Endothelial cell of umbilical vein (primary cell): ENCODE measurements at regions not wholly inside any gene's neighbourhood (a gene's known extent, or its start where the extent isn't known, plus 50 kb on each side); places are given as distances from the start of the nearest gene placed in this dataset.

Experiments used
- BruUV-seq: library from RNA; stranded (reverse); fragments of 400-500 nt; replicated peaks from 2 replicates; lab custom pipeline; 2021; lab: Mats Ljungman, UMichigan
- CTCF ChIA-PET: fragments of 300-600, 350-600 bp; sonication (Branson Sonifier 250); formaldehyde crosslinking; loops from one replicate; lab custom pipeline; 2021; ENCODE audit warnings: antibody characterized with exemption, inconsistent platforms; lab: Charles Lee
- POLR2A ChIA-PET: fragments of 300-600, 350-600 bp; sonication (Branson Sonifier 250); formaldehyde crosslinking; loops from one replicate; lab custom pipeline; 2021; ENCODE audit warnings: antibody characterized with exemption, inconsistent platforms; lab: Charles Lee
- DNase-seq: peaks from one replicate; pipeline ENCODE4 v3.0.0-alpha.2; 2011; ENCODE audit warnings: low read depth, low spot score
- FAIRE-seq: peaks from 2 replicates; lab custom pipeline; 2011; peaks lifted over from hg19 to GRCh38; lab: Jason Lieb, UNC
- H2AFZ ChIP-seq: 2 replicates; pipeline ENCODE4 v1.6.0; 2012; ENCODE audit warnings: low read depth, low read length, control low read depth, inconsistent platforms
- H3K27ac ChIP-seq: 2 replicates; pipeline ENCODE4 v1.5.1; 2011; ENCODE audit warnings: low read depth, mild to moderate bottlenecking, control low read depth, low read length, moderate library complexity; ENCODE audit not compliant: insufficient read depth
- H3K27me3 ChIP-seq, 2 experiments: 2 replicates each; pipeline versions ENCODE4 v1.6.0 to v1.6.1; 2011; ENCODE audit warnings: low read length in 2 of 2, mixed read lengths in 1 of 2; ENCODE audit not compliant: control insufficient read depth in 2 of 2, insufficient read depth in 2 of 2
- H3K36me3 ChIP-seq, 2 experiments: 2 replicates in 1 of 2; 3 replicates in 1 of 2; pipeline ENCODE4 v1.5.1; 2011; ENCODE audit warnings: low read length in 2 of 2, mild to moderate bottlenecking in 1 of 2, moderate library complexity in 1 of 2; ENCODE audit not compliant: control insufficient read depth in 2 of 2, insufficient read depth in 2 of 2; ENCODE audit errors: extremely low read depth in 1 of 2
- H3K4me1 ChIP-seq: 3 replicates; pipeline ENCODE4 v1.5.1; 2011; ENCODE audit warnings: mild to moderate bottlenecking, low read length; ENCODE audit not compliant: control insufficient read depth, insufficient read depth; ENCODE audit errors: extremely low read depth
- H3K4me2 ChIP-seq: 2 replicates; pipeline ENCODE4 v1.6.1; 2011; ENCODE audit warnings: low read length, control low read depth, mixed read lengths; ENCODE audit not compliant: insufficient read depth
- H3K4me3 ChIP-seq, 3 experiments: fragments of 200-600 bp in 1 of 3; sonication (generic), shearing (Covaris generic) in 1 of 3; replicated peaks in 1 of 3; 2 replicates each; pipeline ENCODE4 v1.5.1; 2011 to 2016; ENCODE audit warnings: control low read depth in 3 of 3, low read length in 3 of 3, mild to moderate bottlenecking in 2 of 3, inconsistent platforms in 1 of 3, low read depth in 1 of 3, moderate library complexity in 1 of 3; ENCODE audit not compliant: insufficient read depth in 1 of 3
- H3K79me2 ChIP-seq: 2 replicates; pipeline ENCODE4 v1.6.0; 2012; ENCODE audit warnings: low read length, inconsistent platforms; ENCODE audit not compliant: control insufficient read depth, insufficient read depth
- H3K9ac ChIP-seq: replicated peaks from 2 replicates; pipeline ENCODE3; 2011; ENCODE audit warnings: low read length, control low read depth; ENCODE audit not compliant: insufficient read depth; ENCODE audit errors: extremely low read depth
- H3K9me1 ChIP-seq: replicated peaks from 3 replicates; pipeline ENCODE4 v1.6.0; 2011; ENCODE audit warnings: mild to moderate bottlenecking, low read length; ENCODE audit not compliant: control insufficient read depth, insufficient read depth; ENCODE audit errors: extremely low read depth
- H3K9me3 ChIP-seq: replicated peaks from 2 replicates; pipeline ENCODE4 v1.5.1; 2012; ENCODE audit warnings: low read length, inconsistent platforms; ENCODE audit not compliant: control insufficient read depth, insufficient read depth
- H4K20me1 ChIP-seq: replicated peaks from 2 replicates; pipeline ENCODE3; 2011; ENCODE audit warnings: mild to moderate bottlenecking, low read length; ENCODE audit not compliant: control insufficient read depth, insufficient read depth; ENCODE audit errors: extremely low read depth
- CTCF ChIP-seq, 2 donors: IDR thresholded peaks; 1 replicate in 1 of 2; 2 replicates in 1 of 2; pipeline ENCODE4 v1.5.1; 2011; ENCODE audit warnings: low read length in 2 of 2, mild to moderate bottlenecking in 2 of 2, moderate library complexity in 2 of 2, control low read depth in 1 of 2, inconsistent platforms in 1 of 2, low read depth in 1 of 2; ENCODE audit not compliant: insufficient read depth in 1 of 2; ENCODE audit errors: extremely low read depth in 1 of 2
- EZH2 ChIP-seq: IDR thresholded peaks from 2 replicates; pipeline ENCODE4 v1.6.1; 2012; ENCODE audit warnings: borderline replicate concordance, low read depth, mild to moderate bottlenecking, moderate library complexity, low read length, inconsistent platforms; ENCODE audit not compliant: severe bottlenecking
- FOS ChIP-seq: IDR thresholded peaks from 2 replicates; pipeline ENCODE4 v1.6.1; 2011; ENCODE audit warnings: mild to moderate bottlenecking, low read length, moderate library complexity, borderline replicate concordance; ENCODE audit not compliant: insufficient read depth
- GATA2 ChIP-seq: IDR thresholded peaks from 2 replicates; pipeline ENCODE4 v1.7.0; 2011; ENCODE audit warnings: low read depth, mild to moderate bottlenecking, moderate library complexity, mixed read lengths, low read length; ENCODE audit not compliant: insufficient read length, insufficient read depth
- JUN ChIP-seq: IDR thresholded peaks from 2 replicates; pipeline ENCODE4 v1.6.1; 2011; ENCODE audit warnings: borderline replicate concordance, low read depth; ENCODE audit not compliant: insufficient read length, insufficient read depth
- MAX ChIP-seq: IDR thresholded peaks from 2 replicates; pipeline ENCODE4 v1.6.1; 2011; ENCODE audit not compliant: insufficient read depth, insufficient read length
- MYC ChIP-seq: IDR thresholded peaks from one replicate; pipeline ENCODE4 v1.6.1; 2011; ENCODE audit warnings: mild to moderate bottlenecking, low read depth, low read length
- POLR2A ChIP-seq: IDR thresholded peaks from 2 replicates; pipeline ENCODE4 v1.6.1; 2012; ENCODE audit warnings: low read depth, mild to moderate bottlenecking, control low read depth, low read length
- POLR2AphosphoS5 ChIP-seq: IDR thresholded peaks from 2 replicates; pipeline ENCODE4 v1.6.1; 2012; ENCODE audit warnings: low read depth, mild to moderate bottlenecking, control low read depth, low read length, moderate library complexity; ENCODE audit not compliant: insufficient read depth
- dilution Hi-C: fragments of 300-500 bp; cut with MboI; formaldehyde crosslinking; loops from one replicate; pipeline ENCODE4 v1.15.0; 2019; ENCODE audit warnings: low sequenced_read_pairs; ENCODE audit not compliant: extremely low pct_ligation_motif_present
- intact Hi-C: fragments of 100-400 bp; cut with micrococcal nuclease; formaldehyde crosslinking; loops from one replicate; pipeline ENCODE4 v1.10.0; 2022

- Histone ChIP-seq H3K9me3 (no peaks in the 10 kb centered on the region), H3K4me2 (no peak overlapping the region), H3K27me3 (no peaks in the 10 kb centered on the region), H3K4me3 (no peak overlapping the region), H3K9ac (no peak overlapping the region), H3K79me2 (no peaks in the 10 kb centered on the region), H2AFZ (no peak overlapping the region), H3K36me3 (no peaks in the 10 kb centered on the region), H4K20me1 (no peaks in the 10 kb centered on the region), H3K9me1 (no peaks in the 10 kb centered on the region), H3K4me1 (no peaks in the 10 kb centered on the region), H3K27ac (no peak overlapping the region)
- ChIA-PET CTCF (interaction anchor here (0.9 to 1.5 kb wide), 2 partner anchors 8 to 23 kb away, joined by 3 read pairs; no protein-coding TSS in a partner anchor), POLR2A (no interaction called here)
- TF ChIP-seq FOS (no peak), MYC (no peak), CTCF (IDR thresholded peaks at IDR 0.05; ENCODE audit: extremely low read depth in 1 of 2, insufficient read depth in 1 of 2, low read depth in 1 of 2, low read length in 2 of 2) (no peak), EZH2 (no peak), POLR2A (no peak), JUN (no peak), MAX (no peak), POLR2AphosphoS5 (no peak), GATA2 (no peak)
- dilution Hi-C loops (no loop called here), intact Hi-C loops (no loop called here)
- BruUV-seq = no TSS peak
- DNase-seq = no peak
- no peak for FAIRE-seq
Measured at GRCh38 chr1:29642519-29642918, 406.2 kb downstream of the PTPRU start.
